ENCODE measurements at regions not wholly inside any gene's neighbourhood (a gene's known extent, or its start where the extent isn't known, plus 50 kb on each side); places are given as distances from the start of the nearest gene placed in this dataset.

- no peak for TF ChIP-seq POLR2AphosphoS5 (IDR thresholded peaks at IDR 0.05)
- TF ChIP-seq CTCF (IDR thresholded peaks at IDR 0.05): no peak
- TF ChIP-seq POLR2A (IDR thresholded peaks at IDR 0.05): no peak
- TF ChIP-seq EP300 (IDR thresholded peaks at IDR 0.05): no peak
These were observed 156.1 kb upstream of the CITED2 start for GRCh38 chr6:139530561-139530960.
